Lung (tissue), 11 donors: ENCODE measurements at regions not wholly inside any gene's neighbourhood (a gene's known extent, or its start where the extent isn't known, plus 50 kb on each side); places are given as distances from the start of the nearest gene placed in this dataset.

Experiments
- ATAC-seq: fragments of 200-7000 bp; cut with Tn5 transposase; one replicate; pipeline ENCODE4 v1.9.1; 2020; ENCODE audit warnings: moderate number of reproducible peaks; ENCODE audit not compliant: insufficient read depth, low FRiP score
- DNase-seq, 3 donors: peaks; one replicate each; pipeline ENCODE4 v3.0.0-alpha.2; 2013 to 2017
- H3K27ac ChIP-seq, 2 donors: one replicate each; pipeline ENCODE4 v1.5.1; 2013; ENCODE audit warnings: mild to moderate bottlenecking in 2 of 2, moderate library complexity in 2 of 2, control low read depth in 1 of 2, inconsistent platforms in 1 of 2, low read depth in 1 of 2, low read length in 1 of 2
- H3K27me3 ChIP-seq, 3 donors: one replicate each; pipeline ENCODE4 v1.5.1; 2013; ENCODE audit warnings: low read length in 2 of 3; ENCODE audit not compliant: control insufficient read depth in 3 of 3, insufficient read depth in 3 of 3
- H3K36me3 ChIP-seq, 4 donors: one replicate each; pipeline ENCODE4 v1.5.1; 2013; ENCODE audit warnings: low read length in 4 of 4, mild to moderate bottlenecking in 1 of 4, moderate library complexity in 1 of 4; ENCODE audit not compliant: control insufficient read depth in 4 of 4, insufficient read depth in 4 of 4
- H3K4me1 ChIP-seq, 5 donors: one replicate each; pipeline ENCODE4 v1.5.1; 2013; ENCODE audit warnings: low read length in 5 of 5, mild to moderate bottlenecking in 2 of 5, moderate library complexity in 1 of 5; ENCODE audit not compliant: control insufficient read depth in 5 of 5, insufficient read depth in 5 of 5
- H3K4me3 ChIP-seq: one replicate; pipeline ENCODE4 v1.5.1; 2013; ENCODE audit warnings: mild to moderate bottlenecking, control low read depth, moderate library complexity
- H3K9ac ChIP-seq, 2 donors: one replicate each; pipeline ENCODE4 v1.5.1; 2013; ENCODE audit warnings: low read length in 2 of 2, control low read depth in 1 of 2; ENCODE audit not compliant: insufficient read depth in 1 of 2
- H3K9me3 ChIP-seq, 4 donors: one replicate each; pipeline ENCODE4 v1.5.1; 2013; ENCODE audit warnings: low read length in 3 of 4, mild to moderate bottlenecking in 1 of 4, moderate library complexity in 1 of 4; ENCODE audit not compliant: control insufficient read depth in 4 of 4, insufficient read depth in 3 of 4
- CTCF ChIP-seq: IDR thresholded peaks from 2 replicates; pipeline ENCODE4 v1.5.1; 2012; ENCODE audit warnings: mild to moderate bottlenecking; ENCODE audit errors: control extremely low read depth, extremely low read depth
- WGBS, 2 donors: extraction: QIAGEN DNeasy Blood & Tissue Kit; methylation state at CpG; one replicate each; pipeline ENCODE4 v1.1.7; 2013; 5-methylcytosine and 5-hydroxymethylcytosine counted together
- donor health status: control.
- donor health status: control.
- donor health status: Bipolar disorder and iron deficiency.
- donor health status: healthy.
- donor health status: DM: yes; HTN: yes; CAD: no.

GRCh38 chr2:155318710-155319109, 620.2 kb downstream of the KCNJ3 start:
- TF ChIP-seq CTCF = no peak
- 85 to 87% methylated on average over 2 of the region's 2 CpGs for WGBS, 2 donors
- H3K36me3 ChIP-seq = no peaks in the 10 kb centered on the region
- no peak overlapping the region for H3K4me3 ChIP-seq
- peaks cover 0 to 2% (median 0%) of the 10 kb centered on the region in 3 donors for H3K27me3 ChIP-seq
- no peak overlapping the region for H3K27ac ChIP-seq
- no peaks in the 10 kb centered on the region for H3K4me1 ChIP-seq
- H3K9me3 ChIP-seq = no peaks in the 10 kb centered on the region
- no peak for DNase-seq
- H3K9ac ChIP-seq = no peak overlapping the region
- ATAC-seq = no peak

GRCh38 chr2:155315768-155316167, 617.3 kb downstream of the KCNJ3 start:
- ATAC-seq (no peak), DNase-seq (no peak)
- Histone ChIP-seq H3K4me1 (no peaks in the 10 kb centered on the region), H3K36me3 (no peaks in the 10 kb centered on the region), H3K27me3 (peaks cover 0 to 2% (median 0%) of the 10 kb centered on the region in 3 donors), H3K9ac (no peak overlapping the region), H3K9me3 (no peaks in the 10 kb centered on the region), H3K4me3 (no peak overlapping the region), H3K27ac (no peak overlapping the region)
- WGBS, 2 donors = 87 to 92% methylated on average over 2 of the region's 2 CpGs
- no peak for TF ChIP-seq CTCF

GRCh38 chr2:155310589-155310988, 612.1 kb downstream of the KCNJ3 start:
- no peak overlapping the region for H3K9ac ChIP-seq
- H3K9me3 ChIP-seq = no peaks in the 10 kb centered on the region
- ATAC-seq = peak; percentile 27
- 7 to 8% methylated on average over 3 of the region's 3 CpGs for WGBS, 2 donors
- H3K4me1 ChIP-seq = no peaks in the 10 kb centered on the region
- H3K27me3 ChIP-seq = no peaks in the 10 kb centered on the region
- no peaks in the 10 kb centered on the region for H3K36me3 ChIP-seq
- no peak overlapping the region for H3K4me3 ChIP-seq
- H3K27ac ChIP-seq = no peak overlapping the region
- no peak for TF ChIP-seq CTCF
- DNase-seq = peak in 2 of 3 donors; percentile 51 to 55

- H3K27me3 ChIP-seq = no peaks in the 10 kb centered on the region
- no peaks in the 10 kb centered on the region for H3K4me1 ChIP-seq
- WGBS, 2 donors = 86 to 88% methylated on average over 1 of the region's 1 CpG
- no peaks in the 10 kb centered on the region for H3K36me3 ChIP-seq
- DNase-seq (no peak), ATAC-seq (no peak)
- H3K27ac ChIP-seq = no peak overlapping the region
- no peak overlapping the region for H3K9ac ChIP-seq
- no peaks in the 10 kb centered on the region for H3K9me3 ChIP-seq
- TF ChIP-seq CTCF = no peak
- H3K4me3 ChIP-seq = no peak overlapping the region
Measured at GRCh38 chr2:155309483-155309882, 611.0 kb downstream of the KCNJ3 start.
